ENCODE measurements at regions not wholly inside any gene's neighbourhood (a gene's known extent, or its start where the extent isn't known, plus 50 kb on each side); places are given as distances from the start of the nearest gene placed in this dataset.

DNA sequence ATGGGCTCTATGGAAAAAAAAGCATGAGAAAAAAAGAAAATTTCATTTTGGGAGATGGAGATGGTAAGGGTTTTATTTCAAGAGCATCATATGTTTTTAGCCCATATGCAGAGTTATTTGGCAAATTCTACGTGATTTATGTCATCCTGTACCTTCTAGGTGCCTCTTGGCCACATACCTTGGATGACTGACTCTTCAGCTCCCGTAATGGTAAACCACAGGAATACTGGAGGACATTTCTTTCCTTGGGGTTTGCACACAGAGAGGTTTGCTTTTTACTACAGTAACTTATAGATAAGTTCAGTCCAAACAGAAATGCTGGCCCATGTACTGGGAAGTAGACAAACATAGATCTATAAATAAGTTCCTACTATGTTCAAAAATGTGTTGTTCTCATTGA lies 132.2 kb downstream of the SH3BGRL2 start:
- no peaks in the 10 kb centered on the region for H3K4me1 Mint-ChIP-seq

DNA sequence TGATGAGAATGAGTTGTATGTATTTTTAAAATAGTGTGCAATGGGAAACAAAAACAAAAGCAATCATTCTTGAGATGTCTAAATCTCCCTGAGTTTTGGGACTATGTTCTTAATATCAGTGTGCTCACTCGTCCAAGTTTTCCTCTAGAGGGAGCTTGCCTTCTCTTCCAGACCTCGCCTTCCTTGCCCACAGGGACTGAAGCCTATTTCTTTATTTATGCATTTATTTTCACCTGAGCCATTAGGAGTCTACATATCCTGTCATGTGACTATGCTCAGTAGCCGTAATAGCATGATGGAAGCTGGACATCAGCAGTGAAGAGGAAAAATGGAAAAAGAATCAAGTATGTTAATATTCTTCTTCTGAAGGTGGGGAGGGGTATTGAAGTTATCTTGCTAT lies 131.2 kb downstream of the SH3BGRL2 start:
- no peaks in the 10 kb centered on the region for H3K27me3 ChIP-seq (ENCODE audit: control insufficient read depth in 2 of 2, insufficient read depth in 2 of 2, low read length in 2 of 2)
- peaks cover 0 to 3% (median 0%) of the 10 kb centered on the region in 11 donors for H3K9me3 Mint-ChIP-seq
- H3K4me3 Mint-ChIP-seq: no peak overlapping the region
- H3K27me3 Mint-ChIP-seq: peaks cover 10 to 38% (median 27%) of the 10 kb centered on the region in 5 donors
- CTCF ChIA-PET: no interaction called here
- no peaks in the 10 kb centered on the region for H3K9me3 ChIP-seq (ENCODE audit: control insufficient read depth in 2 of 3, low read length in 3 of 3)
- DNase-seq (no peak), ATAC-seq (no peak)
- no peak overlapping the region for H3K27ac Mint-ChIP-seq
- H3K4me3 ChIP-seq (ENCODE audit: low read length): no peak overlapping the region
- no peaks in the 10 kb centered on the region for H3K36me3 ChIP-seq (ENCODE audit: control insufficient read depth in 2 of 3, insufficient read depth in 3 of 3, low read length in 3 of 3)
- H3K4me1 Mint-ChIP-seq: no peaks in the 10 kb centered on the region
- no peak overlapping the region for H3K27ac ChIP-seq (ENCODE audit: low read depth, low read length)
- intact Hi-C loops (cut with micrococcal nuclease): no loop called here
- no peaks in the 10 kb centered on the region for H3K4me1 ChIP-seq (ENCODE audit: control insufficient read depth in 2 of 2, insufficient read depth in 2 of 2, low read length in 2 of 2)
- POLR2A ChIA-PET: interaction anchor here (0.6 kb wide), 1 partner anchor 752 kb away, joined by 3 read pairs; no protein-coding TSS in a partner anchor
- H3K36me3 Mint-ChIP-seq: no peaks in the 10 kb centered on the region

More for the DNA sequence above, 132.2 kb downstream of the SH3BGRL2 start:
- Histone ChIP-seq H3K9me3 (ENCODE audit: control insufficient read depth in 2 of 3, low read length in 3 of 3) (no peaks in the 10 kb centered on the region), H3K36me3 (ENCODE audit: control insufficient read depth in 2 of 3, insufficient read depth in 3 of 3, low read length in 3 of 3) (no peaks in the 10 kb centered on the region), H3K27me3 (ENCODE audit: control insufficient read depth in 2 of 2, insufficient read depth in 2 of 2, low read length in 2 of 2) (no peaks in the 10 kb centered on the region), H3K4me1 (ENCODE audit: control insufficient read depth in 2 of 2, insufficient read depth in 2 of 2, low read length in 2 of 2) (no peaks in the 10 kb centered on the region), H3K4me3 (ENCODE audit: low read length) (no peak overlapping the region), H3K27ac (ENCODE audit: low read depth, low read length) (no peak overlapping the region)
- ATAC-seq (no peak), DNase-seq (no peak)
- intact Hi-C loops (cut with micrococcal nuclease): no loop called here
- H3K9me3 Mint-ChIP-seq: peaks cover 0 to 8% (median 3%) of the 10 kb centered on the region in 11 donors
- H3K36me3 Mint-ChIP-seq: peaks cover 0 to 5% (median 0%) of the 10 kb centered on the region in 5 donors
- H3K27me3 Mint-ChIP-seq: peaks cover 10 to 31% (median 23%) of the 10 kb centered on the region in 5 donors
- ChIA-PET CTCF (no interaction called here), POLR2A (no interaction called here)
- H3K27ac Mint-ChIP-seq: no peak overlapping the region
- no peak overlapping the region for H3K4me3 Mint-ChIP-seq

DNA sequence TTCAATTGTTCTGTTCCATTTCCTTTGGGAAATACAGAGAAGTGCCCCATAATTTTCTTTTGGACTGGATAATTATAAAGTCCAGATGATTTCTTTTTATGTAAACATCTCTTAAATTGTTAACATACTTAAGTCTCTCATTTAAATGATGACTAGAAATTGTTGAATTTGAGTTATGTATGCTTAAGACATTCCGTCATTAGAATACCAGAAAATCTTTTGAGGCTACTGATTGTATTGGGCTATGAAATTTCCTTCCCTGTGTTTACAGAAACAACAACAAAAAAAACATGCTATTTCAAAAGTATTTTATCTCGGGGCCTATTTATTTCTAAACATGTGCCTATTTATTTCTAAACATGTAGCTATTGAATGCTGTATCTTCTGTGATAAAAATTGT lies 125.4 kb downstream of the SH3BGRL2 start:
- ChIA-PET POLR2A (no interaction called here), CTCF (no interaction called here)
- H3K27ac ChIP-seq (ENCODE audit: low read depth, low read length): no peak overlapping the region
- H3K4me3 ChIP-seq (ENCODE audit: low read length): no peak overlapping the region
- Mint-ChIP-seq H3K27me3 (peaks cover 17 to 59% (median 29%) of the 10 kb centered on the region in 5 donors), H3K9me3 (no peaks in the 10 kb centered on the region), H3K4me3 (no peak overlapping the region), H3K27ac (no peak overlapping the region), H3K4me1 (no peaks in the 10 kb centered on the region), H3K36me3 (no peaks in the 10 kb centered on the region)
- ATAC-seq (no peak), DNase-seq (no peak)
- intact Hi-C loops (cut with micrococcal nuclease): no loop called here
- no peaks in the 10 kb centered on the region for H3K9me3 ChIP-seq (ENCODE audit: control insufficient read depth in 2 of 3, low read length in 3 of 3)
- H3K36me3 ChIP-seq (ENCODE audit: control insufficient read depth in 2 of 3, insufficient read depth in 3 of 3, low read length in 3 of 3): no peaks in the 10 kb centered on the region
- no peaks in the 10 kb centered on the region for H3K4me1 ChIP-seq (ENCODE audit: control insufficient read depth in 2 of 2, insufficient read depth in 2 of 2, low read length in 2 of 2)
- no peaks in the 10 kb centered on the region for H3K27me3 ChIP-seq (ENCODE audit: control insufficient read depth in 2 of 2, insufficient read depth in 2 of 2, low read length in 2 of 2)

DNA sequence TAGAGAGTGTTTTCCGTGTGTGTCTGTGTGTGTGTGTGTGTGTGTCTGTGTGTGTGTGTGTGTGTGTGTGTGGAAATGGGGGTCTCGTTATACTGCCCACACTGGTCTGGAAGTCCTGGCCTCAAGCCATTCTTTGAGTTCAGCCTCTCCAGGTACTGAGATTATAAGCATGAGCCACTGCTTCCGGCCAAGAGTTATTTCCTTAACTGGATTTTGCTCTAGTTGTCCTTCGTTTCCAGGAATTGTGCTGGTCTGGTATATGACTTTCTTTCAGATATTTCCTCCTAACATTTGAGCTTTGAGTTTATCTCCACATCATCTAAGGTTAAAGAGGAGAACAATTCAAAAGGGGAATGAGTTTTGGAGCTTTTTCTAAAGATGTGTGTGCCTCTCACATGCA lies 124.8 kb downstream of the SH3BGRL2 start:
- ATAC-seq (no peak), DNase-seq (no peak)
- Histone ChIP-seq H3K9me3 (ENCODE audit: control insufficient read depth in 2 of 3, low read length in 3 of 3) (no peaks in the 10 kb centered on the region), H3K36me3 (ENCODE audit: control insufficient read depth in 2 of 3, insufficient read depth in 3 of 3, low read length in 3 of 3) (no peaks in the 10 kb centered on the region), H3K4me1 (ENCODE audit: control insufficient read depth in 2 of 2, insufficient read depth in 2 of 2, low read length in 2 of 2) (no peaks in the 10 kb centered on the region), H3K27me3 (ENCODE audit: control insufficient read depth in 2 of 2, insufficient read depth in 2 of 2, low read length in 2 of 2) (no peaks in the 10 kb centered on the region), H3K27ac (ENCODE audit: low read depth, low read length) (no peak overlapping the region), H3K4me3 (ENCODE audit: low read length) (no peak overlapping the region)
- H3K9me3 Mint-ChIP-seq: no peaks in the 10 kb centered on the region
- H3K36me3 Mint-ChIP-seq: no peaks in the 10 kb centered on the region
- intact Hi-C loops (cut with micrococcal nuclease): no loop called here
- no peak overlapping the region for H3K27ac Mint-ChIP-seq
- no peak overlapping the region for H3K4me3 Mint-ChIP-seq
- CTCF ChIA-PET: no interaction called here
- H3K4me1 Mint-ChIP-seq: no peaks in the 10 kb centered on the region
- POLR2A ChIA-PET: no interaction called here
- peaks cover 17 to 60% (median 29%) of the 10 kb centered on the region in 5 donors for H3K27me3 Mint-ChIP-seq
